ENCODE measurements at regions not wholly inside any gene's neighbourhood (a gene's known extent, or its start where the extent isn't known, plus 50 kb on each side); places are given as distances from the start of the nearest gene placed in this dataset.

DNA sequence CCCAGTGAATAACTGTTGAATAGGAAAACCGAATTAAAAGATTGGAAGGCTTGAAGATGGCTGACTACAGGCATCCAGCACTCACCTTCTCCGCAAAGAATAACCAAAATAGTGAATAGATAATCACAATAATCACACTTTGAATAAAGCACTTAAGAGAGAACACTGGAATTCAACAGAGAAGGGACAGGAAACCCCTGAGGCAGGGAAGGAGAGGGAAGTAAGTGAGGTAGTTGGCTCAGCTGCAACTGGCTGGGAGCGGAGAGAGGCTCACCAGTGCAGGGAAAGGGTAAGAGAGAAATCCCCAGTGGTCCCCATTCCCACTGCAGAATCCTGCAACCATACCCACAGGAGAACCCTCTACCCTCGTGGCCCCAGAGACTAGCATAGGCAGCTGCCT lies 246.6 kb upstream of the NCKAP5 start:
- no peak for ATAC-seq

DNA sequence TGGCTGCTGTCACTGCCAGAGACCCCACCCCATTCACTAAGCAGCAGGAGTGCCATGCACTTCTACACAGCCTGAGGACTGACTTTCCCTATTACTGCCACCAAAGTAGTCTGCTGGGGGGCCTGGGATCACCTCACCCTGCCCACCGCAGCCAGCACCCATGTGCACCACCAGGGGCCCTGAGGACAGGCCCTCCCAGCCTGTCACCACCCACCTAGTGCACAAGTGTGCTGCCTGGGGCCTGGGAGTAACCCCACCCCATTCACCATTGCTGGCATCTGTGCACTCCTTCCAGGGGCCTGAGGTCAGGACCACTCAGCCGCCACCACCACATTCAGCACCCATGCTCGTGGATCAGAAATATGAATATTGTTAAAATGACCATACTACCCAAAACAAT lies 247.8 kb upstream of the NCKAP5 start:
- no peak for ATAC-seq

DNA sequence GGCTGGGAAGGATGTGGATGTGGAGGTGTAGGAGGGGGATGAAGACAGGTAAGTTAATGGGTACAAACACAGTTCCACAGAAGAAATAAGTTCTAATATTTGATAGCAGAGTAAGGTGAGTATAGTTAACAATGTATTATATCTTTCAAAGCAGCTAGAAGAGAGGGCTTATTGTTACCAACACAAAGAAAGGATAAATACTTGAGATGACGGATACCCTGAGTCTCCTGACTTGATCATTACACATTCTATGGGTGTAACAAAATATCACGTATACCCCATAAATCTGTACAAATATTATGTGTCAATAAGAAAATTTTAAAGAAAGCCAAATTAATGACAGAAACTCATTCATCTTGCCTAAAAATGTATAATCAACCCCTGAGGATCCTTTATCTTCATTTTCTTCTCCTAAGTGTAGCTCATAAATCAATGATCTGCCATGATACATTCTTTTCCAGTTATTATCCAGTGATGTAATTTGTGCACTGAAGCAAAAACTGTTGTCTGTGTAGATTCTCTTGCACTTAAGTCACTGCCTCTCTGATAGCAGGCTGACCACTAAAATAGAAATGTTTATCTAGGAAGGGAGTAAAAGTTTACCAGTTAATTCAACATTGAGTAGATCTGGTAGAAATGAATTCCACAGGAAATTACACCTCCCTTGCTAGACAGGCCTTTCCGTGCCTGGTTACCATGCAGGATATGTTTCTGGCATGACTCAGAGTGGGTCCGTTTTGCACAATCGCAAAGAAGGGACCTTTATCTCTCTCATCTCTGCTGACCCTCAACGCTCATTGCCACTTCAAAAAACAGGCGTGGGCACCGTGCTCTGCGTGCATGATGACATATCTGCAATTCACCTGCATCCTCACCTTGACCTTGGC lies 249.7 kb upstream of the NCKAP5 start:
- no peak for ATAC-seq

DNA sequence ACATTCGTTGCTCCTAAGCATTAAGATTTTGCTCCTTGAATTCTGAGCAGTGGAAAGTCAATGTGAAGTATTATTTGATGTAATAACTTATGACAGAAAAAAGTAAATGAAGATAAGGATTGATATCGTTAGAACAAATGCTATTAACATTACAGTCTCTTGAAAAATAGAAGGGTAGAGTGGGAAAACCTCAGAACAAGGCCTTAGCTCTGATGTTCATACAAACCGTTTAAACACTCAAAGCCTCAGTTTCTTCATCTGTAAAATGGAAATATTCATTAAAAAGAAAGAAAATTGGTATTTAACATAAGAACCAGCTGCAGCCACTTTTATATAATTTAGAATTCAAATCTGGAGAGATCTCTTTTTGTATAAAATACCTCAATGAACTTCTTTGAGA lies 250.4 kb upstream of the NCKAP5 start:
- ATAC-seq, result no peak

DNA sequence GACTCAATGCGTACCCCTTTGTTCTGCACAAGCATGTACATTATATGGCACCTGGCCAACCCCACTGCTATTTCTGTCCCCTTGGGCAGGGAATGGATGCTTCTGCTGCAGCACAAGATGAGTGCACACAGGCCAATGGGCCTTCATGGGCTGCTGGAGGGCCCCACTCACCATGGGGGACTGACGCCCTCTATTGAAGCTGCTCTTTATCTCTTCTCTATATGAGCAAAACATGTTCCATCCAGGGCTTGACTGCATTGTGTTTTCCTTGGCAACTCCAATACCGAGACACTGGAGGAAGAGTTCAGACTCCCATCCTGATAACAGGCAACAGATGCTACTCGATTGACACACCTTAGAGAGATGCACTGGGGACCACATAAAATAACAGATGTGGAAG lies 251.6 kb upstream of the NCKAP5 start:
- no peak for ATAC-seq

DNA sequence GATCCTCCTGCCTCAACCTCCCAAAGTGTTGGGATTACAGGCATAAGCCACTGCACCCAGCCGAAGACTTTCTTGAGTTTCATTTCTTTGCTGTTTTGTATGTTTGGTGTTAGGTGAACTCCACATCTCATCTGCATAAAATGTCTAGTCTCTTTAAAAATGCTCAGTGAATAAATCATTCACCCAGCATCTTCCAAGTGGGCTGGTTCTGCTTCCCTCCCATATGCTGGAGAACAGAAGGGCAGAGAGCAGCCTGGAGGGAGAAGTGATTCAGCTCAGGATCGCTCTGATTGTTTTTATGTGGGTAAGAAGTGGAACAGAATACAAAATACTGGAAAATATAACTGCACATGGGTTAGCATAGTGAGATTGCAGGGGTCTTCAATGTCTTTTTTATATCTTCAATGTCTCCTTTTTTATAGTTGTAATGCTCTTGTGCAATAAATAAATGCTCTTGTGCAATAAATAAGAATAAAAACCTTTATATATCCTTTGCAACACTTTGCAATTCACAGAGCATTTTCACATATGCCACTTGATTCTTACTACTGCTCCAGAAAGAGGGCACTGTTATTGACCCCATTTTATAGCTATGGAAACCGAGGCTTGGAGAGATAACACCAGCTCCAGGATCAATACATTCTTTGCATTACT lies 253.0 kb upstream of the NCKAP5 start:
- ATAC-seq, result no peak

DNA sequence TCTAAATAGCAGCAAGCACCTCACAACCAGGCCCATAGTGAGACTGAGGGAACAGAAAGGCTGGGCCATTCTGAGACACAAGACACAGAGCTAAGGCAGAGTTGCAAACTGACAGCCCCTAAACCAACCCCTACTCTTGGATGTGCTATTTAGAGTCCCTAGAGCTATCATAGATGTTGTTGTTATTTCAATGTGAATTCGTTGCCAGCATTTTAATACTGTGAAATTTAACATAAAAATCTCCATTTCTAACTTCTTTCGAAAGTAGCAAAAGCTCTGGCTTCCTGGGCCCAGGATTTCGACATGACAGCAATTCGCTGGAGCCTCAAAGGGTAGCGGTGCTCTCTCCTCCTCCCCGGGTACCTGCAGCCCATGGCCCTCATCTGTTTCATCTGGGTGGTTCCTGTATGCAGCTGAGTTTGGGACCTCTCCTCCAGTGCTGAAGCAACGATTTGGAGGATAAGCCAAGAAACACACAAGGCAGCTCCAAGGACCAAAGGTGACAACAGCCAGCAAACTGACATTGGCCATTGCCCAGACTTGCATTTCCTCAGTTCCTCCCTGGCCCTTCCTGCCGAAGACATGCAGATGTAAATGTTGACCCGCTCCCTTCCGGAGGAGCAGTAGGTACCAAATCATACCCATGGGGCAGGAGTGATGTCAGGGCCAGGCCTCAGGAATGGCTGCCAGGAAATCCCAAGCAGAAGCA lies 254.4 kb upstream of the NCKAP5 start:
- ATAC-seq, result no peak

DNA sequence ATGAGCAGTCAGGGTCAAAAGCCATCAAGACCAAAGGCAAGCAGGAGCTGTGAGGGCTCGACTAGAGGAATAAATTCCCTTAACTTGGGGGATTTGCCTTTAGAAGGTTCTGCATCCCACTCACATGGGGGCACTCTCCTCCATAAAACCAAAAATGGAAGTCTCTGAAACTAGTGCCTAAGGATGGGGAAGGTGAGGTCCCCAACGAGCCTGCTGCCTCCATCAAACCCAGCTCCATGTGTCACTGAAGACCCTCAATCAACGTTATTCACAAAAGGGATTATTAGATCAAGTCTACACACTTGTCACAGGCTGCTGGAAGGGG lies 254.9 kb upstream of the NCKAP5 start:
- ATAC-seq, result no peak

DNA sequence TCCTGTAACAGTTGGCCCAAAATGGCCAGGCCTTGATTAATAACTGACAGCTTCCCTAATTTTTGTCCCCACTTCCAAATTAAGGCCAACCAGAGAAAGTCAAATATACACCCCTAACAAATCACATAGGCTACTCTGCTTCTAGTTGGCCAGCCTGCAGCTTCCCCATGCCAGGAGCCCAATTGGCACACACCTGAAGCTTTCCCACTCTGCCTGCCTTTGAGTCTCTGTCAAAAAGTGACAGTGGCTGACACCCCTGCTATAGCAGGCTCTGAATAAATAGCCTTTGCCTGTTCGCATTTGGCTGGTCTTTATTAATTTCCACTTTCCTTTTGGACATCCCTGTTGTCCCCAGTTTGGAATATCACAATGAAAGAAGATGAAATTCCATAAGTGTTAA lies 256.6 kb upstream of the NCKAP5 start:
- no peak for ATAC-seq

DNA sequence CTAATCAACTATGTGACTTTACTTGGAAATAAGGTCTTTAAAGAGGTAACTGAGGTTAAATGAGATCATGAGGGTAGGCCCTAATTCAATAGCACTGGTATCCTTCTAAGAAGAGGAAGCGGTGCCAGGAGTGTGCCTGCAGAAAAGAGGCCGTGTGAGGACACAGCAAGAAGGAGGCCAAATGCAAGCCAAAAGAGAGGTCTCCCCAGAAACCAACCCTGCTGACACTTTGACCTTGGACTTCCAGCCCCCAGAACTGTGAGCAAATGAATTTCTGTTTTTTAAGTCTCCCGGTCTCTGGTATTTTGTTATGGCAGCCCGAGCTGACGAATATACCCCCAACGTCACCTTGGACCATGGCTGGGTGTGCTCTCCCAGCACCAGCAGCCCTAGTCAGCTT lies 257.5 kb upstream of the NCKAP5 start:
- ATAC-seq, result no peak

DNA sequence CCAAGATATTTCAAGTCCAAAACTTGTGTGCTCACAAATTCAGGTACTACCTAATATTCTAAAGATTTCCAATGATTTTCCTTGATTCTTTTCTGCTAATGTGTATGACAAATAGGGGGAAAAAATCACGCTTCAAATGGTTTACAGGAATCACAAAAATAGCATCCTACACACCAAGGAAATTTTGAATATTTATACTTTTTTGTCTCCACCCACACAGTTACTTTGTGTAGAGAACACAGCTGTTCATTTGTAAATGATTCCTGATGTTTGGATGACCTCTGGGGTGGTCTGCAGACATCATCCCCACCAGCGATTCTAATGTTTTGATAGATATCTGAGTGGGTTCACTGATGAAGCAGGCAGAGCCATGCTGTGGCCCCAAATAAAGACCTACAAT lies 260.6 kb upstream of the NCKAP5 start:
- ATAC-seq, result no peak

DNA sequence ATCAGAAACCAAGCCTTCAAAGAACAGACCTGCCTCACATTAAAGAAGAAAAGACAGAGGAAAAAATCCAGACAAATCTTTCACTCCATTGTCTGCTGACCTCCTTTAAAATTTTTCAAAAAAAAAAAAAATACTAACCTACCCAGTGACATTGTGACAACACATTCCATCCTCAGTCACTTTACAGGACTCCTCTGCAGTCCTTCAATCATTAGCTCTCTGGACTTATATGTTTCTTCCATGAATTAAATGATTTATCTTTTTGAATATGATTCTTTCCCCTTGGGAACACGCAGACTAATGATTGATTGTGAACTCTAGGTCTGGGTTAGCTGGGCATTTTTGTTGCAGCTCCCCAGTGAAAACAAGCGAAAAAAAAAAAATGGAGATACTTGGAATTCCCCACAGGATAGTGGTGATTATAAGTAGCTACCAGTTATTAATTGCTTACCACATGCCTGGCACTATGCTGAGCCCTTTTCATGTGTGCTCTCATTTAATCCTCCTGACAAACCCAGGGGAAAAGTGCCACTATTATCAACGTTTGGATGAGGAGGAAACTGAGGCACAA lies 261.3 kb upstream of the NCKAP5 start:
- no peak for ATAC-seq

DNA sequence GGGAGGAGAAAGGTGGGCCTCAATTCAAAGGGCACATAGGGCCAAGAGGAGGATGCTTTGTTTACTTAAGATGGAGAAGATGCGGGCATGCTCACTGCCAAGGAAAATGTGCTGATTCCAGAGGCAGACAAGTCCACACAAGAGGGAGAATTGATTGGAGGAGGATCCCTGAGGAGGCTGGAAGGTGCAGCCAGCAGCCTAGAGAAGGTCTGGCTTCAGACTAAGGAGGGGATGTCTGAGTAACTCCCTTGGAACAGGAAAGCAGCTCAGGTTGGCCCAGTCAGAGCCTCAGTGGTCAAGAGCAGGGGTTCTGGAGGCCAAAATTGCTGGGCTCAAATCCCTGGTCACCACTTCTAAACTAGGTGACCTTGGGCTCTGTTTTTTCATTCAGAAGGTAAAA lies 265.5 kb upstream of the NCKAP5 start:
- ATAC-seq, result no peak

DNA sequence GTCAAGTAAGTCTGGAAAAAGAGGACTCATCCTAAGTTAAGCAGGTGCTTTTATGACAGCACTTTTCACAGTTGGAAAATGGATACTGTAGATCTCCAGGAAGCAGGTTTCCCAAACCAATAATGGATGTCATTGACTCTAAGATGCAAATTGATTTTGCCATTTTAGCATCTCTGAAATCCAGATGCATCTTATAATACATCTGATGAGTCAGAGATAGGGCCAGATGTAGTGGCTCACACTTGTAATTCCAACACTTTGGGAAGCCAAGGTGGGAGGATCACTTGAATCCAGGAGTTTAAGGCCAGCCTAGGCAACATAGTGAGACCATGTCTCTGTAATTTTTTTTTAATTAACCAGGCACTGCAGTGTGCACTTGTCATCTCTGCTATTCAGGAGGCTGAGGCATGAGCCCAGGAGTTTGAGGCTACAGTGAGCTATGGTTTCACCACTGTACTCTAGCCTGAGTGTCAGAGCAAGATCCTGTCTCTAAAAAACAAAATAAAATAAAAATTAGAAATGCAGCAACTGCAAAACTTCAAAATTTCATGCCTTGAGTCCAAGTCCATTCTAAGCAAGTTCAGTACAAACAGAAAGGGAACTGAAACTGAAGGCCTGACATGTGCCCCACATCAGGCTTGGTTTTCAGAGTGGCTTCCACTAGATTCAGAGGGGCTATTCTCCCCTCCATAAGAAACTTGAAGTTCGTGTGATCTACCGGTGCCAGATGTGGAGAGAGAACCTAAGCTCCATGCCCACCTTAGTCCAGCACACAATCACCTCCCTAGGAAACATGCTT lies 267.8 kb upstream of the NCKAP5 start:
- no peak for ATAC-seq

DNA sequence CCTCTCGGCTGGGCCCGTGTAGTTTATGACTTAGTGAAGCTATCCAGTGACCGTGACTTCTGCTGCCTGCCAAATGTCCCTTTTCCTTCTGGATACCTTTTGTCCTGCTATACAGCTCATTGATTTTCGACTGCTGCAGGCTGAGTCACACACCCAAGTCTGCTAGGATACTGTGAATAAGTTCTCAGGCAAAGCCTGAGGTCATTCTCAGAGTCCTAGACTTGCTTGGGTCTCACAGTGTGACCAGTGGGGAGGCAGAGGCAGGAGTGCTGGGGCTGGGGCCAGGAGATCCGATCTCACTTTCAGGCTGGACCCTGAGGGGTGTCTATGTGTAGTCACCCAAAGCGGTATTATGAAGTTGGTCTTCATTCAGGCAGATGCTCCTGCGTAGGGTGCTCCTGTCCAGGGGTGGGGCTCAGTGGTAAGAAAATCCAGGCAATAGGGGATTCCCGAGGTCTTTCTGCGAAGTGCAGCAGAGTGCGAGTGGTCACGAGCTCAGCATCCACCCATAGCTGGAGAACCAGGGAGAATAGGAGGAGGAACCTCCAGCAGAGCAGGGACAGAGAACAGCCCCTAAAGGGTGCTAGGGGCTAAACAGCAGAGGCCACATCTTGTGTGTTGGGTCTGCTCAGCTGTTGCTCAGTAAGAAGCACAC lies 268.6 kb upstream of the NCKAP5 start:
- no peak for ATAC-seq

DNA sequence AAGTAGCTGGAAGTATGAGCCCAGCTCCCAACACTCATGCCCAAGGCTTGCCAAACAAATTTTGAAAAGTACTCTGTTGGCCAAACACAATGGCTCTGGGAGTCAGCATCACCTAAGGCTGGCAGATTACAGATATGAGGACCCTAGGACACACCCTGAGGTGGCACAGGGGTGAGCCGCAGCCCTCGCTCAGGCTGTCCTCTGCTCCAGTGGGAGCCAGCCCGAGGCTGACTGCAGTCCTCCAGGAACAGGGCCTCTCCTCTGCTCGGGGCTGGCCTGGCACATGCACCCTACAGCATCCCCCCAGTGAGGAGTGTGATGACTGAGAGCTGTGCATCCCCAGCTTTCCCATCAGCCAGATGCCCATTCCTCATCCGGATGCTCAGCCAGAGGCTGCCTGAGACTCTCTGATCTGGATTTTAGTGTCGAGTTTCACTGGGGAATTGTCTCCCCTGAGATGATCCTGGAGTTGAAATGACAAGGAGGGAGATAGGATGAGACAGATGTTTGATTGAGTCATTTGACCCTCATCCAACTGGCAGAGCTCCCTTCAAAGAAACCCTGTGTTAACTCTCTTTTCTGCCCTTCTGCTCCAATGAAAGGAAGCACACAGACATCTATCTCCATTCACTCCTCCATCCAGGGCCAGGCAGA lies 269.3 kb upstream of the NCKAP5 start:
- ATAC-seq, result no peak

DNA sequence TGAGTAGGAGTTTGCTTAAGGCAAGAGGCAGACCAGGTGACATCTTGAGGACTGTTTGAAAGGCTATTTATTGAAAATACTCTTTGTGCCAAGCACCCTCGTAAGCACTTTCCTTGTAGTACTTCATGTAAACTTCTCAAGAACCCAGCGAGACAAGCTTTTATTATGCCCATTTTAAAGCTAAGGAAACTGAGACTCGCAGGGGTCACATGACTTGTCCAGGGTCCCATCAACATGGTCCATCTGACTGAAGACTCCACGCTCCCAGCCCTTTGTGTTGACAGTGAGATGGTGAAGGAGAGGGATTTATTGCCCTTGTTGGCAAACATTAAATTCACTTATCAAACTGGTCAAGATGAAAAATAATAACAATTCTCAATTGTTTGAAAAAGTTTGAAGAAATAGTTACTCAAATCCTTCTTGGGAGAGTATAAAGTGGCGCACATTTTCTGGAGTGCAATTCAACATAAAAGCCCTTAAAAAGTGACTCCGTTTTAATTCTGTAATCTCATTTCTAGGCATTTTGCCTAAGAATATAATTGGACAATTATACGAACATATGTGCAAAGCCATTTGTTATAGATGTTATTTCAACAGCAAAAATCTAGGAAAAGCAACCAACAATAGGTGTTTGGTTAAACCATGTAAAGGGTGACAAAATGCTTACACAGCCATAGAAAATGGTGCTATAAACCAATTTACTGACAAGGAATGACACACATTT lies 270.5 kb upstream of the NCKAP5 start:
- ATAC-seq, result no peak

DNA sequence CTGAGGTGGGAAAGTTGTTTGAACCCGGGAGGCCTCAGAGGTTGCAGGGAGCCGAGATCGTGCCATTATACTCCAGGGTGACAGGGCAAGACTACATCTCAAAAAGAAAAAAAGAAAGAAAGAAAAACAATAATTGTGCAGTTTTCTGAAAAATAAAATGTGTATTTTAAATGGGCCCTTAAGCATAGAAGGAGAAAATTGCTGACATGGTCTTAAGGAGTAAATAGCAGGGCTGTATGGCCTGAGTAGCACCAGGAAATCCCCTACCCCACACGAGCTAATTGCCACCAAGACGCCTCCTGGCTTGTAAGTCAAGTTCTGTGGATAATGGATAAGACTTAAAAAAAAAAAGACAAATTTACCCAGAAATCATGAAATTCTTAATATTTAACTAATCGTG lies 271.4 kb upstream of the NCKAP5 start:
- ATAC-seq, result no peak

DNA sequence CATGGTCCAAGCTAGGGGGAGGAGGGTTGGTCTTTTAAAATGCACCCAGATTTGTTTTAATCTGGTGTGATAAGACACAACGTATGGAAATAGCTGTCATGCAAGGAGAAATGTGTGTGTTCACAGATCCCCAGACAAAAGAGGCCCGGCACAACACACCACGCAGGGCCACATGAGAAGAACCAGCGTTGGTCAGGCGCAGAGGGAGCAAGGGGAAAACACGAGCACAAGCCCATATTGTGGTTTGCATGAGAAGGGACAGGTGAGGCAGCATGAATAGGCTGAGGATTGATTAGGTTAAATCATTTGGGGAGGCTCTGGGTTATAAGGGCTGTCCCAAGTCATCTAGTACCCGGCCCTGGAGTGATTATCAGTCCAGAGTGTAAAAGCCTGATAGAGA lies 272.5 kb upstream of the NCKAP5 start:
- ATAC-seq, result no peak

DNA sequence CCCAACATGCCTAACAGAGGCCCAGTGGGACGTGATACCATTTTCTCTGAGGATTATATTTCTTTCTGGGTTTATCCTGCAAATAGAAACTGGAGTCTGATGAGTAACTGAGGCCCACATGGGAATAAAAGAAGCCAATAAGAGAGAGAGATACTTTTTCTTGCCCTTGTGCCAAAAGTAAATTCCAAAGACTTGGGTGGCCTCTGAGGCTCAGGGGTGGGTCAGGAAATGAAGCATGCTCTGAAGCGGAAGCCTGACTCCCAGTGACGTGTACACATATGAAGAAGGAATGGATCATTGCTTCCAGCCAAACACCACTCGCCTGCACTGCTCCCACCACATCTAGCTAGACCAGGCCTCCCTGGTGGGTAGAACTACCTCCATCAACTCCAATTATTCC lies 273.6 kb upstream of the NCKAP5 start:
- ATAC-seq, result peak; percentile 50

DNA sequence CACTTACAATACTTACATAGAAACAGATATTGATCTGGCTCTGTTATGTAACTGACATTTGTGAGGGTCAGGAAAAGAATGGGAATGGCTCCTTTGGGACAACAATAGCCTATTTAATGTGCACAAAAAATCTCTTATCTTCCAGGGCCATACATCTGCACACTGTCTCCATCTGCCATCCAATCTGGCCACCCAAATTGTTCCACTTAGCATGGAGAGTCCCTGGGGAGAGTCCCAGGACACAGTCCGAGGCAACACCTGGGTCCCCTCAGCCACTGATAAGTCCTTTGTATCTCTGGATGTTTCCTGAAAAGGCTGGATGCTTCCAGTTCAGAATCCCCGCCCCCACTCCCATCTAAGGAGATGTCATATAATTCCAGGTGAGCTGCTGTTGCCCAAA lies 274.2 kb upstream of the NCKAP5 start:
- no peak for ATAC-seq
